GM18870 (cell line): ENCODE measurements at regions not wholly inside any gene's neighbourhood (a gene's known extent, or its start where the extent isn't known, plus 50 kb on each side); places are given as distances from the start of the nearest gene placed in this dataset.
"Not testable (repeated sequence)": the region's sequence is repeated elsewhere in the genome, so short reads cannot be mapped to it uniquely, and the experiment has no call there.

ENCODE experiments used
- ATAC-seq: cut with Tn5 transposase; IDR thresholded peaks from one replicate; pipeline ENCODE4 v1.9.1; 2021; ENCODE audit warnings: moderate library complexity; ENCODE audit not compliant: unreplicated experiment

GRCh38 chrX:1140236-1140681, 72.2 kb downstream of the CRLF2 start:
- ATAC-seq = no peak

- no peak for ATAC-seq
Observed at GRCh38 chrX:1139185-1139500, 73.3 kb downstream of the CRLF2 start.

GRCh38 chrX:1138476-1139184, 73.8 kb downstream of the CRLF2 start:
- no peak for ATAC-seq

GRCh38 chrX:1137531-1137930, 74.9 kb downstream of the CRLF2 start:
- no peak for ATAC-seq

- ATAC-seq = not testable (repeated sequence)
Observed at GRCh38 chrX:1136582-1136981, 75.9 kb downstream of the CRLF2 start.

- no peak for ATAC-seq
Observed at GRCh38 chrX:1134976-1135375, 77.5 kb downstream of the CRLF2 start.

GRCh38 chrX:1134156-1134555, 78.3 kb downstream of the CRLF2 start:
- ATAC-seq = no peak

DNA sequence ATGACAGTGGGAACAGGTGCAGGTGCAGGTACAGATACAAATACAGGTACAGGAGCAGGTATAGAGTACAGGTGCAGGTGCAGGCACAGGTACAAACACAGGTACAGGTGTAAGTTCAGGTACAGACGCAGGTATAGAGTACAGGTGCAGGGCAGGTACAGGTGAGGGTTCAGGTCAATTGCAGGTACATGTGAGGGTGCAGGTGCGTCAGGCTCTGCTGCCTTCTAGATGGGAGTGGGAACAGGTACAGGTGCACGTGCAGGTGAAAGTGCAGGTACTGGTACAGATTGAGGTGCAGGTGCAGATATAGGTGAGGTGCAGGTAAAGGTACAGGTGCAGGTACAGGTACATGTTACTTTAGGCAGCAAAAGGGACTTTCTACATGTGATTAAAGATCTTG, 85.7 kb downstream of the CRLF2 start:
- ATAC-seq = no peak

- no peak for ATAC-seq
Observed at GRCh38 chrX:1124531-1124930, 87.9 kb downstream of the CRLF2 start.

DNA sequence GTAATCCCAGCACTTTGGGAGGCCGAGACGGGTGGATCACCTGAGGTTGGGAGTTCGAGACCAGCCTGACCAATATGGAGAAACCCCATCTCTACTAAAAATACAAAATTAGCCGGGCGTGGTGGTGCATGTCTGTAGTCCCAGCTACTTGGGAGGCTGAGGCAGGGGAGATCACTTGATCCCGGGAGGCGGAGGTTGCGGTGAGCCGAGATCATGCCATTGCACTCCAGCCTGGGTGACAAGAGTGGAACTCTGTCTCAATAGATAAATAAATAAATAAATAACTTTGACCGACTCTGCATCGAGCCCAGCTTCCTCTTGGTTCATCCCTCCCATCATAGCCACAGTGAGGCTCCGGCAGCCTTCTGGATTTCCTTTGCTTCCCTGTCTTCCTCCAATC, 89.6 kb downstream of the CRLF2 start:
- ATAC-seq = not testable (repeated sequence)

- no peak for ATAC-seq
Observed at GRCh38 chrX:1119275-1119674, 93.2 kb downstream of the CRLF2 start.

GRCh38 chrX:1118572-1119199, 93.8 kb downstream of the CRLF2 start:
- ATAC-seq = no peak

- ATAC-seq = not testable (repeated sequence)
Observed at GRCh38 chrX:1115411-1115810, 97.0 kb downstream of the CRLF2 start.

- ATAC-seq = no peak
Observed at GRCh38 chrX:1112321-1112720, 100.1 kb downstream of the CRLF2 start.

- ATAC-seq = no peak
Observed at GRCh38 chrX:1111601-1112300, 100.7 kb downstream of the CRLF2 start.

- no peak for ATAC-seq
Observed at GRCh38 chrX:1109580-1110119, 102.8 kb downstream of the CRLF2 start.

DNA sequence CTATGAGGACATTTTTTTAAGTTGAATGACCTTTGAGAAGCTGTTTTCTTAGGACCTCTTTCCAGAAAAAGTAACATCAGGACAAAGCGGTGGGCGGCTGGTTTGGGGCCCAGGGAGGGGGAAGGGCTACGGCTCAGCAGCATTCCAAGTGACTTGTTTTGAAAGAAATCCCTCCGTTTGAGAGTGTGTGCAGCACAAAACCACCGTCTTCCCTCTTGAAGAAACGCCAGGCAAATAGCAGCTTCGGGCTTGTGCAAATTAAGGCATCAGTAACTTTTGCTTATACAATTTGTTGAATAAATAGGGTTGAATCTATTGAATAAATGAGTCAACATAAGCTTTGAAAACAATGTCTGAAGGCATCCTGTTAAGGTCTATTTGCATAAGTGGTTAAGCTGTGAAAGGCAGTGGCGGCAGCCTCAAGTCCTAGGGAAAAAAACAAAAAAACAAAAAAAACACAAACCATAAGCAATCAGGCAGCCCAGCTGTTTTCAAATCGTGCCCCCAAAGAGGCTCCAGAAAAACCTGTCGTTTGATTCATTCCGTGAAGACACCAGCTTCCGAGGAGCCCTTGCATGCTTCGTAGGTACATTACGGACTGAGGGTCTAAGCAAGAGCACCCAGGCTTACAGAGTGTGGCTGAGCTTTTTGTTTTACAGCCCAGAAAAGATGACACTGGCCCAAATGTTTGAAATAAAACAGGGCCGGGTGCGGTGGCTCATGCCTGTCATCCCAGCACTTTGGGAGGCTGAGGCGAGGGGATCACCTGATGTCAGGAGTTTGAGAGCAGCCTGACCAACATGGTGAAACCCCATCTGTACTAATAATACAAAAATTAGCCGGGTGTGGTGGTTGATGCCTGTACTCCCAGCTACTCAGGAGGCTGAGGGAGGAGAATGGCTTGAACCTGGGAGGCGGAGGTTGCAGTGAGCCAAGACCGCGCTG, 103.7 kb downstream of the CRLF2 start:
- no peak for ATAC-seq

DNA sequence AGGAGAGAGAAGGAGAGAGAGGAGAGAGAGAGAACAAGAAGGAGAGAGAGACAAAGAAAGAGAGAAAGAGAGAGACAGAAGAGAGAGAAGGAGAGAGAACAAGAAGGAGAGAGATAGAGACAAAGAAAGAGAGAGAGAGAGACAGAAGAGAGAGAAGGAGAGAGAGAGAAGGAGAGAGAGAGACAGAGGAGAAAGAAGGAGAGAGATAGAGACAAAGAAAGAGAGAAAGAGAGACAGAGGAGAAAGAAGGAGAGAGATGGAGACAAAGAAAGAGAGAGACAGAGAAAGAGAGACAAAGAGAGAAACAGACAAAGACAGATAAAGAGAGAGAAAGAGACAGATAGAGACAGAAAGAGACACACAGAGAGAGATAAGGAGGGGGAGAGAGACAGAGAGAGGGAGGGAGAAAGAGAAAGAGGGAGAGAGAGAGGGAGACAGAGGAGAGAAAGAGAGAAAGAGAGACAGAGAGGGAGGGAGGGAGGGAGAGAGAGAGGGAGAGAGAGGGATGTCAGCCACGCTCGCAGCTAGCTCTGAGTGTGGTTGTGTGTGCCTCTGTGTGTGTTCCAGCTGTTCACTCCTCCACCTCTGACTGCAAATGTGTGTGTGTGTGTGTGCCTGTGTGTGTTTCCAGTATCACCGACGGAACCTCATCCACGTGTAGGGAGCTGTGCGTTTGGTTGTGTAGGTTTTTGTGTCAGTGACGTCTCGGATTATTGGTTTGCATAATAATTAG, 105.8 kb downstream of the CRLF2 start:
- no peak for ATAC-seq

- no peak for ATAC-seq
Observed at GRCh38 chrX:1105671-1106419, 106.6 kb downstream of the CRLF2 start.
